Cardiac muscle cell (in vitro differentiated cells and primary cell): ENCODE measurements at regions not wholly inside any gene's neighbourhood (a gene's known extent, or its start where the extent isn't known, plus 50 kb on each side); places are given as distances from the start of the nearest gene placed in this dataset.

ENCODE experiments used
- DNase-seq, 2 donors: peaks; one replicate each; pipeline versions ENCODE4 v3.0.0 to v3.0.0-alpha.2; 2010 to 2017; ENCODE audit warnings: low read depth in 1 of 2, low spot score in 1 of 2
- H3K27ac ChIP-seq: fragments of 200-600 bp; sonication (generic); 2 replicates; pipeline ENCODE4 v1.5.1; 2016
- H3K27me3 ChIP-seq: fragments of 200-600 bp; sonication (generic); 2 replicates; pipeline ENCODE4 v1.6.0; 2016; ENCODE audit warnings: control low read depth
- H3K36me3 ChIP-seq: fragments of 200-600 bp; sonication (generic); 2 replicates; pipeline ENCODE4 v1.5.1; 2016; ENCODE audit warnings: control low read depth
- H3K4me1 ChIP-seq: fragments of 200-600 bp; sonication (generic); 2 replicates; pipeline ENCODE4 v1.8.1; 2017; ENCODE audit warnings: low read depth, mild to moderate bottlenecking, mixed run types
- H3K4me3 ChIP-seq: fragments of 200-600 bp; sonication (generic); 2 replicates; pipeline ENCODE4 v1.5.1; 2016; ENCODE audit warnings: mild to moderate bottlenecking
- H3K9me3 ChIP-seq: fragments of 200-600 bp; sonication (generic); 2 replicates; pipeline ENCODE4 v1.5.1; 2017; ENCODE audit warnings: low read depth, mild to moderate bottlenecking, control low read depth
- CTCF ChIP-seq: IDR thresholded peaks from 2 replicates; pipeline ENCODE4 v1.5.1; 2012; ENCODE audit warnings: low read depth, mild to moderate bottlenecking, low read length

- DNase-seq: no peak
- Histone ChIP-seq H3K9me3 (no peaks in the 10 kb centered on the region), H3K27ac (no peak overlapping the region), H3K4me3 (no peak overlapping the region), H3K4me1 (no peaks in the 10 kb centered on the region), H3K36me3 (no peaks in the 10 kb centered on the region), H3K27me3 (no peaks in the 10 kb centered on the region)
- TF ChIP-seq CTCF: no peak
These were observed 202.7 kb downstream of the SEMA6A start for GRCh38 chr5:116371935-116372334.

GRCh38 chr5:116371431-116371830 is 203.2 kb downstream of the SEMA6A start:
- Histone ChIP-seq H3K27me3 (no peaks in the 10 kb centered on the region), H3K9me3 (no peaks in the 10 kb centered on the region), H3K36me3 (no peaks in the 10 kb centered on the region), H3K4me3 (no peak overlapping the region), H3K27ac (no peak overlapping the region), H3K4me1 (no peaks in the 10 kb centered on the region)
- no peak for DNase-seq
- TF ChIP-seq CTCF: no peak

GRCh38 chr5:116370886-116371285 is 203.7 kb downstream of the SEMA6A start:
- Histone ChIP-seq H3K4me1 (no peaks in the 10 kb centered on the region), H3K27ac (no peak overlapping the region), H3K36me3 (no peaks in the 10 kb centered on the region), H3K4me3 (no peak overlapping the region), H3K9me3 (no peaks in the 10 kb centered on the region), H3K27me3 (no peaks in the 10 kb centered on the region)
- no peak for TF ChIP-seq CTCF
- DNase-seq: peak in 1 of 2 donors; percentile 45

- no peak overlapping the region for H3K4me3 ChIP-seq
- no peaks in the 10 kb centered on the region for H3K9me3 ChIP-seq
- no peaks in the 10 kb centered on the region for H3K27me3 ChIP-seq
- H3K36me3 ChIP-seq: no peaks in the 10 kb centered on the region
- H3K4me1 ChIP-seq: no peaks in the 10 kb centered on the region
- no peak for TF ChIP-seq CTCF
- no peak overlapping the region for H3K27ac ChIP-seq
- DNase-seq: no peak
These were observed 204.5 kb downstream of the SEMA6A start for GRCh38 chr5:116370149-116370548.

- H3K4me1 ChIP-seq: peaks cover 15% of the 10 kb centered on the region
- H3K4me3 ChIP-seq: no peak overlapping the region
- no peak for DNase-seq
- no peaks in the 10 kb centered on the region for H3K27me3 ChIP-seq
- TF ChIP-seq CTCF: no peak
- H3K27ac ChIP-seq: no peak overlapping the region
- H3K9me3 ChIP-seq: no peaks in the 10 kb centered on the region
- H3K36me3 ChIP-seq: no peaks in the 10 kb centered on the region
These were observed 209.6 kb downstream of the SEMA6A start for GRCh38 chr5:116365006-116365496.

GRCh38 chr5:116363780-116364179 is 210.8 kb downstream of the SEMA6A start:
- Histone ChIP-seq H3K9me3 (no peaks in the 10 kb centered on the region), H3K4me3 (no peak overlapping the region), H3K27me3 (no peaks in the 10 kb centered on the region), H3K4me1 (peaks cover 23% of the 10 kb centered on the region), H3K27ac (no peak overlapping the region), H3K36me3 (no peaks in the 10 kb centered on the region)
- TF ChIP-seq CTCF: no peak
- DNase-seq: no peak
